ENCODE measurements at regions not wholly inside any gene's neighbourhood (a gene's known extent, or its start where the extent isn't known, plus 50 kb on each side); places are given as distances from the start of the nearest gene placed in this dataset.

- Histone ChIP-seq H3K36me3 (ENCODE audit: control insufficient read depth in 2 of 4, insufficient read depth in 4 of 4, low read length in 3 of 4) (no peaks in the 10 kb centered on the region), H3K23me2 (ENCODE audit: low read depth, low read length) (no peaks in the 10 kb centered on the region), H2BK20ac (ENCODE audit: low read length) (no peak overlapping the region), H2BK120ac (replicated peaks; ENCODE audit: low read depth, low read length) (no peak overlapping the region), H3K79me2 (ENCODE audit: control insufficient read depth in 1 of 2, insufficient read depth in 2 of 2, low read length in 2 of 2) (no peaks in the 10 kb centered on the region), H3K56ac (replicated peaks; ENCODE audit: insufficient read length, low read depth, low read length) (no peak overlapping the region), H4K91ac (replicated peaks; ENCODE audit: insufficient read length, low read length) (no peak overlapping the region), H3K9ac (replicated peaks in 1 of 4; ENCODE audit: extremely low read depth in 1 of 4, low read depth in 3 of 4, low read length in 3 of 4) (no peak overlapping the region), H3K4me3 (ENCODE audit: extremely low read depth in 1 of 4, insufficient read depth in 2 of 4, low read depth in 3 of 4, low read length in 4 of 4) (no peak overlapping the region), H4K20me1 (replicated peaks in 1 of 2; ENCODE audit: control insufficient read depth in 1 of 2, insufficient read depth in 2 of 2, low read length in 2 of 2) (peaks cover 0 to 3% of the 10 kb centered on the region in 2 experiments), H3K14ac (ENCODE audit: insufficient read length) (no peak overlapping the region), H2AFZ (ENCODE audit: low read length) (no peak overlapping the region), H3K23ac (ENCODE audit: insufficient read length) (no peak overlapping the region), H4K8ac (ENCODE audit: extremely low read depth, insufficient read depth, low read length) (no peak overlapping the region), H3K4me1 (replicated peaks in 1 of 4; ENCODE audit: control insufficient read depth in 3 of 4, insufficient read depth in 4 of 4, low read length in 3 of 4) (peaks cover 0 to 10% (median 3%) of the 10 kb centered on the region in 4 experiments; a peak in 3 of 7 replicates), H3K9me3 (ENCODE audit: insufficient read depth in 2 of 2, low read depth in 1 of 2, low read length in 1 of 2) (peaks cover 4 to 7% of the 10 kb centered on the region in 2 experiments; a peak in 1 of 4 replicates), H2BK12ac (ENCODE audit: low read depth, low read length) (no peak overlapping the region), H3K18ac (ENCODE audit: extremely low read depth, low read length) (no peak overlapping the region), H3K27ac (ENCODE audit: low read depth, low read length) (no peak overlapping the region), H3K27me3 (replicated peaks in 1 of 4; ENCODE audit: control insufficient read depth in 3 of 4, extremely low read depth in 1 of 4, insufficient read depth in 3 of 4, low read length in 3 of 4) (peaks cover 12 to 50% (median 36%) of the 10 kb centered on the region in 4 experiments), H3K79me1 (ENCODE audit: low read depth, low read length) (no peaks in the 10 kb centered on the region), H2BK5ac (ENCODE audit: low read depth, low read length) (no peak overlapping the region), H4K5ac (ENCODE audit: insufficient read length, low read depth, low read length) (no peak overlapping the region), H2AK5ac (ENCODE audit: low read depth, low read length) (0 out of 2 replicates have a peak overlapping the region, but pooled peaks have one; percentile 39), H3K4ac (replicated peaks; ENCODE audit: insufficient read length, low read depth, low read length) (no peak overlapping the region), H3K4me2 (ENCODE audit: insufficient read depth in 1 of 2, low read depth in 2 of 2, low read length in 2 of 2) (no peak overlapping the region), H2BK15ac (ENCODE audit: low read length) (no peak overlapping the region)
- ChIA-PET POLR2A (ENCODE audit: partially characterized antibody) (no interaction called here), CTCF (ENCODE audit: partially characterized antibody) (no interaction called here)
- FAIRE-seq (no peak), DNase-seq (ENCODE audit: low read depth in 1 of 2, low spot score in 2 of 2) (no peak)
- WGBS, 2 experiments (ENCODE audit: extremely low coverage in 1 of 2, insufficient coverage in 1 of 2, insufficient read length in 1 of 2, insufficient replicate concordance in 2 of 2, low coverage in 1 of 2, low lambda C conversion rate in 2 of 2, missing lambda C conversion rate in 1 of 2), result 96% methylated on average over 4 of the region's 4 CpGs; no CpG with 5 or more reads in 1 of the 2 experiments
- peak; percentile 80 for TF ChIP-seq MAFK (IDR thresholded peaks at IDR 0.05; ENCODE audit: low read depth, low read length)
- TF ChIP-seq USF2 (IDR thresholded peaks at IDR 0.05; ENCODE audit: low read length), result no peak
Observed at GRCh38 chr20:60102665-60103210, 144.5 kb downstream of the CDH26 start.

Measured in H1 (cell line).